NB4 (cell line): ENCODE measurements at regions not wholly inside any gene's neighbourhood (a gene's known extent, or its start where the extent isn't known, plus 50 kb on each side); places are given as distances from the start of the nearest gene placed in this dataset.

Experiments used
- POLR2A ChIP-seq: IDR thresholded peaks from 2 replicates; pipeline ENCODE4 v1.6.1; 2011; ENCODE audit warnings: mild to moderate bottlenecking; ENCODE audit not compliant: insufficient read length; ENCODE audit errors: extremely low read depth
- TF ChIP-seq, protein P1 (sequence below): IDR thresholded peaks from one replicate; pipeline ENCODE4 v1.5.1; 2012; ENCODE audit warnings: low read depth, low read length
- TF ChIP-seq, protein P2 (sequence below): IDR thresholded peaks from 2 replicates; pipeline ENCODE4 v1.6.1; 2011; ENCODE audit warnings: low read depth, low read length

DNA sequence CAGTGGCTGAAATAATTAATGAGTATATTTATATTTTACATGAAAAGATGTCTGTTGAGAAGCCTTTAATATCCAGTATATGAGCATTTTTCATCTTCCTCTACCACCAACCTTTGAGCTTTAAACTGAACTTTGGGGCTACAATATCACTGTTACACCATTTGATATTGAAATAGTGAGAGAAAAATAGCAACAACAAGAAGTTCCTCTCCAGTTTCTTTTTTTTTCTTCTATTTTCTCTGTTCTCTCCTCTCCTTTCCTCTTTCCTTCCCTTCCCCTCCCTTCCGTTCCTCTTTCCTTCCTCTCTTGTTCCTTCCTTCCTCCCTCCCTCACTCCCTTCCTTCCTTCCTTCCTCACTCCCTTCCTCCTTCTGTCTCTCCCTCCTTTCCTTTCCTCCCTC lies 1591.4 kb downstream of the PLA2G4A start:
- TF ChIP-seq, protein P1, sequence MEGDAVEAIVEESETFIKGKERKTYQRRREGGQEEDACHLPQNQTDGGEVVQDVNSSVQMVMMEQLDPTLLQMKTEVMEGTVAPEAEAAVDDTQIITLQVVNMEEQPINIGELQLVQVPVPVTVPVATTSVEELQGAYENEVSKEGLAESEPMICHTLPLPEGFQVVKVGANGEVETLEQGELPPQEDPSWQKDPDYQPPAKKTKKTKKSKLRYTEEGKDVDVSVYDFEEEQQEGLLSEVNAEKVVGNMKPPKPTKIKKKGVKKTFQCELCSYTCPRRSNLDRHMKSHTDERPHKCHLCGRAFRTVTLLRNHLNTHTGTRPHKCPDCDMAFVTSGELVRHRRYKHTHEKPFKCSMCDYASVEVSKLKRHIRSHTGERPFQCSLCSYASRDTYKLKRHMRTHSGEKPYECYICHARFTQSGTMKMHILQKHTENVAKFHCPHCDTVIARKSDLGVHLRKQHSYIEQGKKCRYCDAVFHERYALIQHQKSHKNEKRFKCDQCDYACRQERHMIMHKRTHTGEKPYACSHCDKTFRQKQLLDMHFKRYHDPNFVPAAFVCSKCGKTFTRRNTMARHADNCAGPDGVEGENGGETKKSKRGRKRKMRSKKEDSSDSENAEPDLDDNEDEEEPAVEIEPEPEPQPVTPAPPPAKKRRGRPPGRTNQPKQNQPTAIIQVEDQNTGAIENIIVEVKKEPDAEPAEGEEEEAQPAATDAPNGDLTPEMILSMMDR: no peak
- TF ChIP-seq POLR2A: no peak
- TF ChIP-seq, protein P2, sequence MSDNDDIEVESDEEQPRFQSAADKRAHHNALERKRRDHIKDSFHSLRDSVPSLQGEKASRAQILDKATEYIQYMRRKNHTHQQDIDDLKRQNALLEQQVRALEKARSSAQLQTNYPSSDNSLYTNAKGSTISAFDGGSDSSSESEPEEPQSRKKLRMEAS: no peak
